Gastrocnemius medialis (tissue), 4 donors: ENCODE measurements at regions not wholly inside any gene's neighbourhood (a gene's known extent, or its start where the extent isn't known, plus 50 kb on each side); places are given as distances from the start of the nearest gene placed in this dataset.

Source experiments
- CTCF ChIP-seq, 5 experiments: fragments of 450-650 bp in 3 of 5; fragments of 200-600 bp in 2 of 5; sonication (generic) in 2 of 5; IDR thresholded peaks in 4 of 5; conservative IDR thresholded peaks in 1 of 5; 1 replicate in 4 of 5; 2 replicates in 1 of 5; pipeline ENCODE4 v1.5.1; 2016 to 2019; ENCODE audit warnings: antibody characterized with exemption in 5 of 5, mild to moderate bottlenecking in 3 of 5, moderate library complexity in 3 of 5
- POLR2A ChIP-seq, 2 donors: fragments of 450-650 bp; IDR thresholded peaks; one replicate each; pipeline ENCODE4 v1.6.1; 2017; ENCODE audit warnings: antibody characterized with exemption in 2 of 2, mild to moderate bottlenecking in 2 of 2, moderate library complexity in 2 of 2

DNA sequence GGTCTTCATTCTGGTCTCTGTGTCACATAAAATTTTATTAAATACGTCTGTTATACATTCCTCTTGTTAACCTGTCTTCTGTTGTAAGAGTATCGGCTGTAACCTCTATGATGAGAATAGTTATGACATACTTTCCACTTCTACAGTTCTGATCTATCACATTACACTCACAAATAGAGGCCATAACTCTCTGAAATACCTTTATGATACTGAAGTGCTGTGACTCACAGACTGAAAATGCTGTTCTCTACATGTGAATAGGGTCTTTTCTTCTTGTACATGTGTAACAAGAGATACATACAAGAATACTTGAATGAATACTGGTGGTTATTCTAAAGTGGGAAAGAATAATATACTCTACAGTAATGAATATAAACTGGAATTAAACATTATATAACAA, 1047.6 kb downstream of the TECRL start:
- TF ChIP-seq CTCF (IDR thresholded peaks at IDR 0.05 in 4 of 5, conservative IDR thresholded peaks at IDR 0.05 in 1 of 5) (no peak), POLR2A (IDR thresholded peaks at IDR 0.05) (no peak)
